GM21576 (cell line): ENCODE measurements at regions not wholly inside any gene's neighbourhood (a gene's known extent, or its start where the extent isn't known, plus 50 kb on each side); places are given as distances from the start of the nearest gene placed in this dataset.

Source experiments
- ATAC-seq: cut with Tn5 transposase; IDR thresholded peaks from one replicate; pipeline ENCODE4 v1.9.1; 2021; ENCODE audit warnings: mild to moderate bottlenecking, moderate library complexity; ENCODE audit not compliant: unreplicated experiment

GRCh38 chr9:97747201-97747965, 50.2 kb upstream of the XPA start:
- ATAC-seq: no peak

GRCh38 chr9:97748525-97748924, 51.4 kb upstream of the XPA start:
- no peak for ATAC-seq

GRCh38 chr9:97749928-97750327, 52.8 kb upstream of the XPA start:
- no peak for ATAC-seq

GRCh38 chr9:97751531-97751930, 54.4 kb upstream of the XPA start:
- ATAC-seq: no peak

GRCh38 chr9:97752274-97752673, 55.1 kb upstream of the XPA start:
- ATAC-seq: no peak

- ATAC-seq: no peak
Measured at GRCh38 chr9:97753364-97753763, 56.2 kb upstream of the XPA start.

GRCh38 chr9:97753975-97754374, 56.8 kb upstream of the XPA start:
- no peak for ATAC-seq

- no peak for ATAC-seq
Measured at GRCh38 chr9:97755618-97756267, 58.6 kb upstream of the XPA start.

GRCh38 chr9:97756991-97757390, 59.9 kb upstream of the XPA start:
- no peak for ATAC-seq

- ATAC-seq: no peak
Measured at GRCh38 chr9:97758334-97758916, 61.3 kb upstream of the XPA start.

GRCh38 chr9:97759581-97760288, 62.6 kb upstream of the XPA start:
- ATAC-seq: no peak

GRCh38 chr9:97761056-97761598, 64.0 kb upstream of the XPA start:
- ATAC-seq: no peak

GRCh38 chr9:97761879-97762278, 64.7 kb upstream of the XPA start:
- no peak for ATAC-seq

- no peak for ATAC-seq
Measured at GRCh38 chr9:97763874-97764273, 66.7 kb upstream of the XPA start.

GRCh38 chr9:97766092-97766491, 69.0 kb upstream of the XPA start:
- no peak for ATAC-seq

- no peak for ATAC-seq
Measured at GRCh38 chr9:97766610-97767009, 69.5 kb upstream of the XPA start.

- ATAC-seq: no peak
Measured at GRCh38 chr9:97767891-97768290, 70.8 kb upstream of the XPA start.

GRCh38 chr9:97768746-97769145, 71.6 kb upstream of the XPA start:
- ATAC-seq: no peak

- ATAC-seq: no peak
Measured at GRCh38 chr9:97769208-97769607, 72.1 kb upstream of the XPA start.

- ATAC-seq: no peak
Measured at GRCh38 chr9:97770808-97771372, 73.8 kb upstream of the XPA start.

- no peak for ATAC-seq
Measured at GRCh38 chr9:97771641-97772040, 74.5 kb upstream of the XPA start.
